Spleen (tissue), 11 donors: ENCODE measurements at regions not wholly inside any gene's neighbourhood (a gene's known extent, or its start where the extent isn't known, plus 50 kb on each side); places are given as distances from the start of the nearest gene placed in this dataset.
A peak's percentile ranks its signal among the peaks of the same experiment; 100 is the strongest.

Source experiments
- DNase-seq: peaks from one replicate; pipeline ENCODE4 v3.0.0-alpha.2; 2020
- H3K27ac ChIP-seq, 8 donors: fragments of 200-600 bp; sonication (generic) in 7 of 8; 1 replicate in 4 of 8; 2 replicates in 4 of 8; pipeline versions ENCODE4 v1.5.0 to v1.8.0; 2016 to 2021; ENCODE audit warnings: inconsistent platforms in 4 of 8, mild to moderate bottlenecking in 4 of 8, moderate library complexity in 1 of 8
- H3K27me3 ChIP-seq, 7 donors: fragments of 200-600 bp; sonication (generic) in 6 of 7; replicated peaks in 1 of 7; 1 replicate in 4 of 7; 2 replicates in 3 of 7; pipeline versions ENCODE4 v1.5.0 to v1.8.0; 2016 to 2021; ENCODE audit warnings: inconsistent platforms in 3 of 7, mild to moderate bottlenecking in 1 of 7
- H3K36me3 ChIP-seq, 6 donors: fragments of 200-600 bp; sonication (generic) in 5 of 6; 1 replicate in 4 of 6; 2 replicates in 2 of 6; pipeline versions ENCODE4 v1.5.0 to v1.8.0; 2016 to 2021; ENCODE audit warnings: inconsistent platforms in 2 of 6
- H3K4me1 ChIP-seq, 6 donors: fragments of 200-600 bp; sonication (generic) in 5 of 6; 1 replicate in 3 of 6; 2 replicates in 3 of 6; pipeline versions ENCODE4 v1.5.0 to v1.8.0; 2016 to 2021; ENCODE audit warnings: inconsistent platforms in 3 of 6
- H3K4me3 ChIP-seq, 8 donors: fragments of 200-600 bp; sonication (generic) in 7 of 8; 1 replicate in 4 of 8; 2 replicates in 4 of 8; pipeline versions ENCODE4 v1.5.0 to v1.8.0; 2016 to 2021; ENCODE audit warnings: inconsistent platforms in 4 of 8, mild to moderate bottlenecking in 4 of 8, moderate library complexity in 2 of 8
- H3K9me3 ChIP-seq, 8 donors: fragments of 200-600 bp; sonication (generic) in 7 of 8; 1 replicate in 4 of 8; 2 replicates in 4 of 8; pipeline versions ENCODE4 v1.5.0 to v1.8.0; 2016 to 2021; ENCODE audit warnings: inconsistent platforms in 4 of 8
- POLR2A ChIP-seq, 3 donors: fragments of 450-650 bp; IDR thresholded peaks; one replicate each; pipeline ENCODE4 v1.5.1; 2017; ENCODE audit warnings: antibody characterized with exemption in 3 of 3, mild to moderate bottlenecking in 1 of 3
- POLR2AphosphoS5 ChIP-seq, 3 donors: sonication (generic); formaldehyde crosslinking; IDR thresholded peaks; one replicate each; pipeline ENCODE4 v1.5.1; 2017; ENCODE audit warnings: antibody characterized with exemption in 3 of 3
- WGBS, 5 donors: extraction: QIAGEN DNeasy Blood & Tissue Kit in 3 of 5; methylation state at CpG; one replicate each; pipeline versions ENCODE4 v1.1.5 to v1.1.7; 2013 to 2018; 5-methylcytosine and 5-hydroxymethylcytosine counted together
- intact Hi-C: fragments of 100-400 bp; cut with DNase I; formaldehyde crosslinking; loops from one replicate; pipeline ENCODE4 v1.15.0; 2023; ENCODE audit warnings: low total_unique reads
- TF ChIP-seq, protein P1 (sequence below), 11 experiments: fragments of 200-600 bp in 7 of 11; fragments of 450-650 bp in 4 of 11; sonication (generic) in 4 of 11; IDR thresholded peaks in 8 of 11; conservative IDR thresholded peaks in 3 of 11; 1 replicate in 7 of 11; 2 replicates in 4 of 11; pipeline versions ENCODE4 v1.4.0 to v1.8.0; 2016 to 2021; ENCODE audit warnings: antibody characterized with exemption in 11 of 11, inconsistent platforms in 4 of 11, mild to moderate bottlenecking in 1 of 11
- donor health status: healthy with polysubstance abuse.
- donor health status: DM: no; HTN: no; CAD: no; lungs with moderate emphysema.
- donor health status: DM: no; HTN: no; CAD: no.
- donor health status: Bipolar disorder and iron deficiency.
- donor health status: healthy.
- donor health status: DM: no; HTN: no; CAD: no.
- donor health status: DM: yes; HTN: yes; CAD: no.

DNA sequence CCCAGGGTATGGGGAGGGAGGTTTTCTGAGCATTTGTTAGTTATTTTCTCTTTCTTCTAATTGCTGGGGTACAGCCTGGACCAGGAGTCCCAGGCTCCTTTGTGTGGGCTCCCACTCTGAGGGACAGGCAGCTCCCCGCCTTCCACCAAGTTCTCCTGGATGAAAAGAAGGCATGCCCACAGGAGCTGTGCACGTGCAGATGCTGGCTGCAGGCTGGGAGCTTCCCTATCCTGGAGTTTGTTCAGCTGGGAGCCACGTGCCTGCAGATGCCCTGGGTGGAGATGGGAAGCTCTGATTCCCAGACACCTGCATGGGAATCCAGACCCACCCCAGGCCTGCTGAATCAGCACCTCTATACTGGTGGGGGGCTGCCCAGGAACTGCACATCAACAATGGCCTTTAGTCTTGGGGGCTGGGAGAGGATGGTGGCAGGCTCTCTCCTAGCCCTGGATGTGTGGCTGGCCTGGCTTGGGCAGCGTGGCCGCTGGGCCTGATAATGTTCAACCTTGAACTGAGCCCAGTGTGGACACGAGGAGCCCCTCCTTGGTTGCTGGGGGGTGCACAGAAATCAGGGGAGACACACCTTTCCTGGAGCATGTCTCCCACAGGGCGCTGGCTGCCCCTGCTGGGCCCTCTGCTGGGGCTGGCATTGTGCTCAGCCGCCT is 233.6 kb upstream of the HS6ST1 start:
- intact Hi-C loops = no loop called here
- Histone ChIP-seq H3K27me3 (no peaks in the 10 kb centered on the region), H3K36me3 (no peaks in the 10 kb centered on the region), H3K4me3 (no peak overlapping the region), H3K9me3 (no peaks in the 10 kb centered on the region), H3K4me1 (peaks cover 0 to 28% (median 12%) of the 10 kb centered on the region in 6 donors), H3K27ac (no peak overlapping the region)
- peak in 1 of 3 donors; percentile 9 for TF ChIP-seq POLR2AphosphoS5 (IDR thresholded peaks at IDR 0.05)
- no peak for TF ChIP-seq POLR2A (IDR thresholded peaks at IDR 0.05)
- TF ChIP-seq, protein P1, sequence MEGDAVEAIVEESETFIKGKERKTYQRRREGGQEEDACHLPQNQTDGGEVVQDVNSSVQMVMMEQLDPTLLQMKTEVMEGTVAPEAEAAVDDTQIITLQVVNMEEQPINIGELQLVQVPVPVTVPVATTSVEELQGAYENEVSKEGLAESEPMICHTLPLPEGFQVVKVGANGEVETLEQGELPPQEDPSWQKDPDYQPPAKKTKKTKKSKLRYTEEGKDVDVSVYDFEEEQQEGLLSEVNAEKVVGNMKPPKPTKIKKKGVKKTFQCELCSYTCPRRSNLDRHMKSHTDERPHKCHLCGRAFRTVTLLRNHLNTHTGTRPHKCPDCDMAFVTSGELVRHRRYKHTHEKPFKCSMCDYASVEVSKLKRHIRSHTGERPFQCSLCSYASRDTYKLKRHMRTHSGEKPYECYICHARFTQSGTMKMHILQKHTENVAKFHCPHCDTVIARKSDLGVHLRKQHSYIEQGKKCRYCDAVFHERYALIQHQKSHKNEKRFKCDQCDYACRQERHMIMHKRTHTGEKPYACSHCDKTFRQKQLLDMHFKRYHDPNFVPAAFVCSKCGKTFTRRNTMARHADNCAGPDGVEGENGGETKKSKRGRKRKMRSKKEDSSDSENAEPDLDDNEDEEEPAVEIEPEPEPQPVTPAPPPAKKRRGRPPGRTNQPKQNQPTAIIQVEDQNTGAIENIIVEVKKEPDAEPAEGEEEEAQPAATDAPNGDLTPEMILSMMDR (IDR thresholded peaks at IDR 0.05 in 8 of 11, conservative IDR thresholded peaks at IDR 0.05 in 3 of 11) = no peak
- DNase-seq = no peak
- 54 to 87% (median 71%) methylated on average over 6 to 8 of the region's 8 CpGs for WGBS, 5 donors

DNA sequence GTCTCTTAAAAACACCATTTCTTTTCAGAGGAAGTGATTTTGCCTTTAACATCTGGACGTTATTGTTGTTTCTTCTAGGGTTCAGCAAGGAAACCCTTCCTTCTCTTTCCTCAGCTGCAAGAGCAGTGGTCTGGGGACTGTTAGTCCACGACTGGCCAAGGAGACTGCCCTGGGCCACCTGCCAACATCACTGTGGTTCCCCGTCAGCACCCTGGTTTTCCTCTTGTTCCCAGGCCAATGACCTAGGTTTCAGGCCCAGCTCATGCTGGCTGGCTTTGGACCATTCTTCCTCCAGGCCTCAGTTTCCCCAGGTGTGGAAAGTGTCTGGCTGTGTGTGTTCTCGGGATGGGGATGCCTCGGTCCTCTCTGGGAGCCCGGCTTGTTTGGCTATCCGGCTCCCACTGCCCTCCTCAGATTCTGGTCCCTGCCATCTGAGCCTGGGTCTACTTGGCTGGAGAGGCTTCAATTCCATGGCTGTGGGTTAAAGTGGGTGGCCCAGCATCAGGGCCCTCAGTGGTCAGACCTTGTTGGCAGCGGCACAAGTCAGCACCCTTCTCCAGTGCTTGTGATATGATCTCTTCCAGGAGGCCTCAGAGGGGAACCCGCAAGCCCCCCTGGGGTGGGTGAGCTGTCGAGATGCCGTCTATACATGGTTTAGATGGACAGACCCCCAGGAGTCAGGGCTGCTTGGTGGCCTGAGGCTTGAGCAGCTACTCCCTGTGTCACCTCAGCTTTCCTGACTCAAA is 234.3 kb upstream of the HS6ST1 start:
- intact Hi-C loops = no loop called here
- TF ChIP-seq POLR2A (IDR thresholded peaks at IDR 0.05) (no peak), POLR2AphosphoS5 (IDR thresholded peaks at IDR 0.05) (no peak)
- TF ChIP-seq, protein P1 (IDR thresholded peaks at IDR 0.05 in 8 of 11, conservative IDR thresholded peaks at IDR 0.05 in 3 of 11) = no peak
- DNase-seq = no peak
- WGBS, 5 donors = 70 to 85% (median 74%) methylated on average over 7 to 11 of the region's 11 CpGs
- H3K27ac ChIP-seq = no peak overlapping the region
- H3K27me3 ChIP-seq = no peaks in the 10 kb centered on the region
- H3K4me1 ChIP-seq = peaks cover 0 to 33% (median 14%) of the 10 kb centered on the region in 6 donors
- H3K36me3 ChIP-seq = no peaks in the 10 kb centered on the region
- H3K9me3 ChIP-seq = no peaks in the 10 kb centered on the region
- H3K4me3 ChIP-seq = no peak overlapping the region

DNA sequence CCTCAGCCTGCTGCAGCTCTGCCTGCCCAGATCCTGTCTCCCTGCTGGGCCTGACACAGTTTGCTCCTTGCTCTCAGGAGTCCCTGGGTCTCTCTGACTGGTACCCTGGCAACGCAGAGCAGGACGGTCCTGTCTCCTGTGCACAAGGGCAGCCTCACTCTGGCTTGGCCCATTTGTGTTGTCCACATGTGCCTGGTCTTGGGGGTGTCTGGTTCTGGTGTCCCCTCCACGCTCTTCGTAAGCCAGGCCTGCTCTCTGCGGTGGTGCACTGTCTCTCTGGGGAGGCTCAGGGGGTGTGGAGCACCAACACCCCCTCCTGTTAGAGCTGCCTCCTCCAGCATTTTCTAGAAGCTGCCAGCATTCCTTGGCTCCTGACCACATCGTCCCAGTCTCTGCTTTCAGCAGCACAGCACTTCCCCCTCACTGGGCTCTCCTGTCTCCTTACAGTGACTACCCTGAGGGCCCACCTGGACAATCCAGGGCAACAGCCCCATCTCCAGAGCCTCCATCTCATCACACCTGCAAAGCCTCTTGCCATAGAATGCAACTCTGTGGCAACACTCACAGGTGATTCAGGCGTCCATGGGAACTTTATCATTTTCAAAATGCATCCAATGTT is 235.6 kb upstream of the HS6ST1 start:
- Histone ChIP-seq H3K4me1 (peaks cover 0 to 40% (median 15%) of the 10 kb centered on the region in 6 donors), H3K27ac (no peak overlapping the region), H3K9me3 (no peaks in the 10 kb centered on the region), H3K36me3 (no peaks in the 10 kb centered on the region), H3K27me3 (no peaks in the 10 kb centered on the region), H3K4me3 (no peak overlapping the region)
- WGBS, 5 donors = 87 to 92% (median 91%) methylated on average over 5 to 7 of the region's 7 CpGs
- TF ChIP-seq POLR2A (IDR thresholded peaks at IDR 0.05) (no peak), POLR2AphosphoS5 (IDR thresholded peaks at IDR 0.05) (no peak)
- TF ChIP-seq, protein P1 (IDR thresholded peaks at IDR 0.05 in 8 of 11, conservative IDR thresholded peaks at IDR 0.05 in 3 of 11) = no peak
- intact Hi-C loops = no loop called here
- DNase-seq = no peak

DNA sequence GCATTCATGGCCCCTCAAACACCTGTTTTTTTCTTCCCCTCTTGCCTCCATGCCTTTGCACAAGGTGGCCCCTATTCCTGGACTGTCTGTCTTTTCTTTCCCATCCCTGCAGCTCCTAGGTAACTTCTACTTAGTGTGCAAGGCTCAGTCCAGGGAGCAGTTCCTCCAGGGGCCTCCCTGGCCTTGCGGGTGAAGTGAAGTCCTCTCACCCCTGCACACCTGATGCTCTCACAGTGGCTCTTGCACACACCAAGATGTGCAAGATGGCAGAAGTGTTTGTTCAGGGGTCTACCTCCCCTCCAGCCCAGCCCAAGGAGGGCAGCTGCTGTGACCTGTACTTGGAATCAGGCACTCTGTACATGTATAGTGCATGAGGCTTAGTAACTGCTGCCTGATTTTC is 236.8 kb upstream of the HS6ST1 start:
- intact Hi-C loops = no loop called here
- Histone ChIP-seq H3K9me3 (no peaks in the 10 kb centered on the region), H3K27me3 (no peaks in the 10 kb centered on the region), H3K36me3 (no peaks in the 10 kb centered on the region), H3K27ac (no peak overlapping the region), H3K4me3 (no peak overlapping the region), H3K4me1 (peaks cover 0 to 29% (median 10%) of the 10 kb centered on the region in 6 donors)
- TF ChIP-seq POLR2AphosphoS5 (IDR thresholded peaks at IDR 0.05) (no peak), POLR2A (IDR thresholded peaks at IDR 0.05) (no peak)
- TF ChIP-seq, protein P1 (IDR thresholded peaks at IDR 0.05 in 8 of 11, conservative IDR thresholded peaks at IDR 0.05 in 3 of 11) = no peak
- no peak for DNase-seq
- 89 to 100% (median 100%) methylated on average over 1 of the region's 1 CpG for WGBS, 5 donors
